ENCODE measurements at regions not wholly inside any gene's neighbourhood (a gene's known extent, or its start where the extent isn't known, plus 50 kb on each side); places are given as distances from the start of the nearest gene placed in this dataset.

DNA sequence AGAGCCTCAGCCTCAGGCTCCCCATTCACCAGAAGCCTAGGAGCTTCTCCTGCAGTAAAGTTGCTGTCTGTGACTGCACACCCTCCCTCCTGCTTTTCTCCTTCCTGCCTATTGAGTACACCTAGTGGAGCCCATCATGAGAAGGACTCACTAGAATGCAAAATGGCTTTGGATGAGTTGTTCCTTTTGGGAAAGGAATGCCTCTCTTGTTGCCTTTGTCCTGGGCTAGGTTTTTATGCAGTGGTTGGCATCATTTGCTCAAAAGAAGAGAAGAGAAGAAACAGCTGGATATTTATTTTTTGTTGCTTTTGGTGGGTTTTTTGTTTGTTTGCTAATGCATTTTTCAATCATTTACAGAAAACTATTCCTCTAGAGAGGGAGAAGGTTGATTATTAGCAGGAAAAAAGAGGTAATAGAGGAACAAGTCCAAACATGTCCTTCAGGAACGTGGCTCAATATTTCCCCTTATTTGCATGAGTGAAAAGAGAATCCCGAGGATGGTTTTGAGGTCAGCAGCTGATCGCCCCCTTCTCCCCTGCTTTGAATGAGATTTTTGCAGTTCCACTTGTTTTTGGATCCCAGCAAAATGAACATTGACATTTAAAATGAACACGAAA lies 369.9 kb upstream of the NRP1 start:
- Histone ChIP-seq H2AFZ (ENCODE audit: low read depth, low read length) (no peak overlapping the region), H3K27me3 (ENCODE audit: control insufficient read depth in 1 of 2, insufficient read depth in 1 of 2, low read length in 2 of 2) (no peaks in the 10 kb centered on the region), H3K18ac (ENCODE audit: low read depth in 1 of 2, low read length in 2 of 2) (no peak overlapping the region), H3K36me3 (ENCODE audit: control insufficient read depth in 1 of 2, insufficient read depth in 2 of 2, low read depth in 1 of 2, low read length in 2 of 2) (no peaks in the 10 kb centered on the region), H3K4me2 (ENCODE audit: low read length, poor library complexity, severe bottlenecking) (no peak overlapping the region), H2BK5ac (ENCODE audit: low read depth, low read length, poor library complexity, severe bottlenecking) (peak overlapping the region; percentile 92), H3K4me1 (ENCODE audit: control insufficient read depth, insufficient read depth, low read depth, low read length) (peaks cover 7% of the 10 kb centered on the region), H3K9me3 (ENCODE audit: control insufficient read depth, low read length) (no peaks in the 10 kb centered on the region), H2BK15ac (ENCODE audit: low read depth, poor library complexity, severe bottlenecking) (no peak overlapping the region), H4K91ac (ENCODE audit: low read length) (no peak overlapping the region), H3K27ac (ENCODE audit: low read length, poor library complexity, severe bottlenecking) (peak overlapping the region; percentile 90), H2AK5ac (ENCODE audit: low read length, severe bottlenecking) (peak overlapping the region; percentile 45), H3K4me3 (ENCODE audit: insufficient read depth in 1 of 2, low read depth in 1 of 2, low read length in 2 of 2) (no peak overlapping the region), H3K9ac (ENCODE audit: low read length) (peak overlapping the region; percentile 34), H3K14ac (ENCODE audit: low read length in 2 of 2) (no peak overlapping the region), H3K4ac (ENCODE audit: low read depth in 1 of 2, low read length in 2 of 2) (no peak overlapping the region), H2BK120ac (ENCODE audit: low read depth, low read length) (no peak overlapping the region), H2BK12ac (ENCODE audit: low read length in 2 of 2) (no peak overlapping the region), H3K23ac (ENCODE audit: low read length in 2 of 2) (no peak overlapping the region), H4K8ac (ENCODE audit: low read length) (no peak overlapping the region), H3K79me1 (replicated peaks; ENCODE audit: low read length, poor library complexity, severe bottlenecking) (no peaks in the 10 kb centered on the region)
- 92% methylated on average over 4 of the region's 4 CpGs for WGBS
- DNase-seq: no peak

DNA sequence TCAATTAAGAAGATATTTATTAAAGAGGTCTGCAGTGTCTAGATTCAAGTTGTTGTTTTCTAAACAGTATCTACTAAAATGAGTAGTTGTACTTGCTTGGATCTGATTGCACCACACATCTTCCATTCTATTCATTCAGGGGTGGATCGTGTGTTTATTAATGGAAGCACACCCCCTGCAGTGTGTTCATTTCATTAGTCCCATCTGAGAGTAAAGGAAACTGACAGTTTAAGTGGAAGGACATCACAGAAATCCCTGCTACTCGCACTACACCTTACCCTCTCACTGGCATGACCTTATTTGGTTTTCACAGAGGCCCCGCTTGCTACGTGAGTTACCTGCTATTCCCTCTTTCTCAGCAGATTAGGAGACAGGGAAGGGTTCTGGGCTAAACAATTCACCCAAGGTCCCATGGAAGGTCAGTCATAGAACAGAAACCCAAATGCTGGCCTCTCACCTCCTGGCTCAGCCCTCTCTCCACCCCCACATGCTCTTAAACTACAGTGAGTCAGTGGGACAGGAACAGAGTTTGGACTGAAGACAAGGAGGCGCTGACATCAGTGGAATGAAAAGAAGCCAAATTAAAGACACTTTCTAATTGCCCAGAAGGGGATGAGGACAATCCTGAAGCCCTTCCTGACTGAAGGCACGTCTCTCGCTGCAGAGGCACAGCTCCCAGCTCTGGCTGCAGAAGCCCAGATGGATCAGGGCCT lies 369.2 kb upstream of the NRP1 start:
- Histone ChIP-seq H3K79me1 (replicated peaks; ENCODE audit: low read length, poor library complexity, severe bottlenecking) (no peaks in the 10 kb centered on the region), H3K27me3 (ENCODE audit: control insufficient read depth in 1 of 2, insufficient read depth in 1 of 2, low read length in 2 of 2) (no peaks in the 10 kb centered on the region), H2BK12ac (ENCODE audit: low read length in 2 of 2) (no peak overlapping the region), H2BK120ac (ENCODE audit: low read depth, low read length) (no peak overlapping the region), H3K9me3 (ENCODE audit: control insufficient read depth, low read length) (no peaks in the 10 kb centered on the region), H3K4me3 (ENCODE audit: insufficient read depth in 1 of 2, low read depth in 1 of 2, low read length in 2 of 2) (no peak overlapping the region), H3K18ac (ENCODE audit: low read depth in 1 of 2, low read length in 2 of 2) (no peak overlapping the region), H2AK5ac (ENCODE audit: low read length, severe bottlenecking) (peak overlapping the region; percentile 45), H3K4me1 (ENCODE audit: control insufficient read depth, insufficient read depth, low read depth, low read length) (peaks cover 7% of the 10 kb centered on the region), H4K91ac (ENCODE audit: low read length) (no peak overlapping the region), H3K14ac (ENCODE audit: low read length in 2 of 2) (no peak overlapping the region), H3K27ac (ENCODE audit: low read length, poor library complexity, severe bottlenecking) (peak overlapping the region; percentile 90), H2AFZ (ENCODE audit: low read depth, low read length) (no peak overlapping the region), H3K23ac (ENCODE audit: low read length in 2 of 2) (no peak overlapping the region), H3K4me2 (ENCODE audit: low read length, poor library complexity, severe bottlenecking) (no peak overlapping the region), H3K36me3 (ENCODE audit: control insufficient read depth in 1 of 2, insufficient read depth in 2 of 2, low read depth in 1 of 2, low read length in 2 of 2) (no peaks in the 10 kb centered on the region), H2BK15ac (ENCODE audit: low read depth, poor library complexity, severe bottlenecking) (no peak overlapping the region), H3K9ac (ENCODE audit: low read length) (peak overlapping the region; percentile 34), H2BK5ac (ENCODE audit: low read depth, low read length, poor library complexity, severe bottlenecking) (peak overlapping the region; percentile 92), H3K4ac (ENCODE audit: low read depth in 1 of 2, low read length in 2 of 2) (no peak overlapping the region), H4K8ac (ENCODE audit: low read length) (no peak overlapping the region)
- 81% methylated on average over 7 of the region's 7 CpGs for WGBS
- DNase-seq: no peak

DNA sequence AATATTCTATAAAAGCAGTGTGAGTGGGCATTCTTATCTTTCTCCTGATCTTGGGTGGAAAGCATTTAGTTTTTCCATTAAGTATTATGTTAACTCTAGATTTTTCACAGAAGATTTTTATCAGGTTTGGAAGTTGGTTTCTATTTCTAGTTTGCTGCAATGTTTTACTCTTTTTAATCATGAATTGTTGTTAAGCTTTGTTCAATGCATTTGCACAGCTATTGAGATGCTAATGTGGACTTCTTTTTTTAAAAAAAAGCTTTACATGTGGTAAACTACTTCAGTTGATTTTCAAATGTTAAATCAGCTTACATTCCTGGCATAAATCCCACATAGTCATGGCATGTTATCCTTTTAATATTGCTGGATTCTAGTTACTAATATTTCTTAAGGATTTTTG lies 363.6 kb upstream of the NRP1 start:
- no peak overlapping the region for H3K4me2 ChIP-seq (ENCODE audit: low read length, poor library complexity, severe bottlenecking)
- H4K91ac ChIP-seq (ENCODE audit: low read length): no peak overlapping the region
- no peaks in the 10 kb centered on the region for H3K27me3 ChIP-seq (ENCODE audit: control insufficient read depth in 1 of 2, insufficient read depth in 1 of 2, low read length in 2 of 2)
- H3K36me3 ChIP-seq (ENCODE audit: control insufficient read depth in 1 of 2, insufficient read depth in 2 of 2, low read depth in 1 of 2, low read length in 2 of 2): no peaks in the 10 kb centered on the region
- no peak overlapping the region for H2BK120ac ChIP-seq (ENCODE audit: low read depth, low read length)
- H3K9me3 ChIP-seq (ENCODE audit: control insufficient read depth, low read length): no peaks in the 10 kb centered on the region
- H3K14ac ChIP-seq (ENCODE audit: low read length in 2 of 2): no peak overlapping the region
- no peak overlapping the region for H2BK15ac ChIP-seq (ENCODE audit: low read depth, poor library complexity, severe bottlenecking)
- H3K18ac ChIP-seq (ENCODE audit: low read depth in 1 of 2, low read length in 2 of 2): no peak overlapping the region
- no peak for DNase-seq
- H2BK12ac ChIP-seq (ENCODE audit: low read length in 2 of 2): no peak overlapping the region
- no peak overlapping the region for H3K4ac ChIP-seq (ENCODE audit: low read depth in 1 of 2, low read length in 2 of 2)
- no peak overlapping the region for H4K8ac ChIP-seq (ENCODE audit: low read length)
- no peak overlapping the region for H3K27ac ChIP-seq (ENCODE audit: low read length, poor library complexity, severe bottlenecking)
- H3K4me3 ChIP-seq (ENCODE audit: insufficient read depth in 1 of 2, low read depth in 1 of 2, low read length in 2 of 2): no peak overlapping the region
- H2AK5ac ChIP-seq (ENCODE audit: low read length, severe bottlenecking): no peak overlapping the region
- H2AFZ ChIP-seq (ENCODE audit: low read depth, low read length): no peak overlapping the region
- H3K4me1 ChIP-seq (ENCODE audit: control insufficient read depth, insufficient read depth, low read depth, low read length): no peaks in the 10 kb centered on the region
- no peaks in the 10 kb centered on the region for H3K79me1 ChIP-seq (replicated peaks; ENCODE audit: low read length, poor library complexity, severe bottlenecking)
- no peak overlapping the region for H3K23ac ChIP-seq (ENCODE audit: low read length in 2 of 2)
- no peak overlapping the region for H3K9ac ChIP-seq (ENCODE audit: low read length)
- H2BK5ac ChIP-seq (ENCODE audit: low read depth, low read length, poor library complexity, severe bottlenecking): no peak overlapping the region

DNA sequence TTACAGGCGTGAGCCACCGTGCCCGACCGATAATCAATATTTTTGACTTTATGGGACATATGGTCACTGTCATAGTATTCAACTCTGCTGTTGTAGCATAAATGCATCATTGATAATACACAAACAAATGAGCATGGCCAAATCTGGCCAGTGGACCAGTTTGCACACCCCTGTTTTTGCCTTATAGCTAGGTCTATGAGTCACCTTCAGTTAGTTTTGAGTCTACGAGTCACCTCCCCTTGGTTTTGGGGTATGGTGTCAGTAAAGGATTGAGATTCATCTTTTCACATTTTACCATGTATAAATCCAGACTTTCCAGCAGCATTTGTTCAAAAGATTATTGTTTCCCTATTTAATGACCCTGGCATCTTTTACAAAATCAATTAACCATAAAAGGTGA lies 362.5 kb upstream of the NRP1 start:
- H4K8ac ChIP-seq (ENCODE audit: low read length): no peak overlapping the region
- no peaks in the 10 kb centered on the region for H3K27me3 ChIP-seq (ENCODE audit: control insufficient read depth in 1 of 2, insufficient read depth in 1 of 2, low read length in 2 of 2)
- no CpG with 5 or more reads among the region's 5 CpGs for WGBS
- no peak for DNase-seq
- H3K27ac ChIP-seq (ENCODE audit: low read length, poor library complexity, severe bottlenecking): no peak overlapping the region
- no peak overlapping the region for H4K91ac ChIP-seq (ENCODE audit: low read length)
- no peak overlapping the region for H2AK5ac ChIP-seq (ENCODE audit: low read length, severe bottlenecking)
- H3K4me2 ChIP-seq (ENCODE audit: low read length, poor library complexity, severe bottlenecking): no peak overlapping the region
- no peak overlapping the region for H2BK15ac ChIP-seq (ENCODE audit: low read depth, poor library complexity, severe bottlenecking)
- H3K23ac ChIP-seq (ENCODE audit: low read length in 2 of 2): no peak overlapping the region
- H3K4me1 ChIP-seq (ENCODE audit: control insufficient read depth, insufficient read depth, low read depth, low read length): no peaks in the 10 kb centered on the region
- no peak overlapping the region for H2BK120ac ChIP-seq (ENCODE audit: low read depth, low read length)
- H3K36me3 ChIP-seq (ENCODE audit: control insufficient read depth in 1 of 2, insufficient read depth in 2 of 2, low read depth in 1 of 2, low read length in 2 of 2): no peaks in the 10 kb centered on the region
- no peak overlapping the region for H3K9ac ChIP-seq (ENCODE audit: low read length)
- no peaks in the 10 kb centered on the region for H3K79me1 ChIP-seq (replicated peaks; ENCODE audit: low read length, poor library complexity, severe bottlenecking)
- no peak overlapping the region for H3K18ac ChIP-seq (ENCODE audit: low read depth in 1 of 2, low read length in 2 of 2)
- no peaks in the 10 kb centered on the region for H3K9me3 ChIP-seq (ENCODE audit: control insufficient read depth, low read length)
- H3K4ac ChIP-seq (ENCODE audit: low read depth in 1 of 2, low read length in 2 of 2): no peak overlapping the region
- H3K4me3 ChIP-seq (ENCODE audit: insufficient read depth in 1 of 2, low read depth in 1 of 2, low read length in 2 of 2): no peak overlapping the region
- no peak overlapping the region for H2BK5ac ChIP-seq (ENCODE audit: low read depth, low read length, poor library complexity, severe bottlenecking)
- no peak overlapping the region for H3K14ac ChIP-seq (ENCODE audit: low read length in 2 of 2)
- H2AFZ ChIP-seq (ENCODE audit: low read depth, low read length): no peak overlapping the region
- H2BK12ac ChIP-seq (ENCODE audit: low read length in 2 of 2): no peak overlapping the region

Data from mesenchymal stem cell (in vitro differentiated cells and primary cell).